SU-DHL-6 (cell line): ENCODE measurements at regions not wholly inside any gene's neighbourhood (a gene's known extent, or its start where the extent isn't known, plus 50 kb on each side); places are given as distances from the start of the nearest gene placed in this dataset.

ENCODE experiments used
- H2AFZ ChIP-seq: fragments of 200-600 bp; sonication (generic); 2 replicates; pipeline ENCODE4 v1.6.1; 2014; ENCODE audit warnings: low read depth, mild to moderate bottlenecking, moderate library complexity, mixed read lengths, antibody characterized with exemption, low read length; ENCODE audit not compliant: severe bottlenecking
- H3F3A ChIP-seq: fragments of 200-600 bp; shearing (Covaris generic); 2 replicates; pipeline ENCODE4 v1.6.0; 2016; ENCODE audit warnings: antibody characterized with exemption, mild to moderate bottlenecking; ENCODE audit not compliant: insufficient read depth
- H3K27ac ChIP-seq: fragments of 200-600 bp; sonication (generic); 2 replicates; pipeline ENCODE4 v1.5.1; 2016; ENCODE audit warnings: low read depth, mild to moderate bottlenecking, low read length, moderate library complexity, mixed read lengths
- H3K27me3 ChIP-seq: fragments of 200-600 bp; sonication (generic), shearing (Covaris generic); 2 replicates; pipeline ENCODE4 v1.6.0; 2014; ENCODE audit warnings: mild to moderate bottlenecking, low read length
- H3K36me3 ChIP-seq: fragments of 200-600 bp; sonication (generic); 2 replicates; pipeline ENCODE4 v1.6.1; 2014; ENCODE audit warnings: mild to moderate bottlenecking, low read length, mixed read lengths
- H3K4me2 ChIP-seq: fragments of 300-600, 200-600 bp; shearing (Covaris generic), sonication (generic); 2 replicates; pipeline ENCODE4 v1.6.0; 2014; ENCODE audit warnings: low read length, low read depth, mild to moderate bottlenecking; ENCODE audit not compliant: poor library complexity, severe bottlenecking
- H3K4me3 ChIP-seq: fragments of 200-600 bp; sonication (generic); 2 replicates; pipeline ENCODE4 v1.5.1; 2014; ENCODE audit warnings: antibody characterized with exemption, low read length, mild to moderate bottlenecking, mixed read lengths; ENCODE audit not compliant: insufficient read depth, poor library complexity, severe bottlenecking
- H3K79me2 ChIP-seq: fragments of 200-600 bp; sonication (generic); 2 replicates; pipeline ENCODE4 v1.6.1; 2014; ENCODE audit warnings: mild to moderate bottlenecking, low read length, moderate library complexity; ENCODE audit not compliant: insufficient read depth
- H3K9ac ChIP-seq: fragments of 200-600 bp; sonication (generic); 2 replicates; pipeline ENCODE4 v1.7.0; 2014; ENCODE audit warnings: mild to moderate bottlenecking, low read length
- H3K9me2 ChIP-seq: fragments of 200-600 bp; sonication (generic); replicated peaks from 2 replicates; pipeline ENCODE4 v1.6.1; 2014; ENCODE audit warnings: low read length; ENCODE audit not compliant: insufficient read depth
- H3K9me3 ChIP-seq: fragments of 200-600 bp; sonication (generic); 2 replicates; pipeline ENCODE4 v1.6.1; 2014; ENCODE audit warnings: low read length, mixed read lengths; ENCODE audit not compliant: insufficient read depth
- H4K20me1 ChIP-seq: fragments of 200-600 bp; sonication (generic); 2 replicates; pipeline ENCODE4 v1.6.1; 2014; ENCODE audit warnings: low read depth, mild to moderate bottlenecking, antibody characterized with exemption, low read length, moderate library complexity, mixed read lengths
- EZH2phosphoT487 ChIP-seq: fragments of 200-600 bp; sonication (generic), shearing (Covaris generic); conservative IDR thresholded peaks from 2 replicates; pipeline ENCODE4 v1.6.1; 2018; ENCODE audit warnings: mild to moderate bottlenecking, antibody characterized with exemption, low read length, moderate library complexity, mixed read lengths
- TF ChIP-seq, protein P1 (sequence below): fragments of 200-600 bp; sonication (generic); IDR thresholded peaks from one replicate; pipeline ENCODE4 v1.5.1; 2017; ENCODE audit warnings: antibody characterized with exemption, mild to moderate bottlenecking, low read length, moderate library complexity; ENCODE audit not compliant: insufficient read depth, poor library complexity, severe bottlenecking

DNA sequence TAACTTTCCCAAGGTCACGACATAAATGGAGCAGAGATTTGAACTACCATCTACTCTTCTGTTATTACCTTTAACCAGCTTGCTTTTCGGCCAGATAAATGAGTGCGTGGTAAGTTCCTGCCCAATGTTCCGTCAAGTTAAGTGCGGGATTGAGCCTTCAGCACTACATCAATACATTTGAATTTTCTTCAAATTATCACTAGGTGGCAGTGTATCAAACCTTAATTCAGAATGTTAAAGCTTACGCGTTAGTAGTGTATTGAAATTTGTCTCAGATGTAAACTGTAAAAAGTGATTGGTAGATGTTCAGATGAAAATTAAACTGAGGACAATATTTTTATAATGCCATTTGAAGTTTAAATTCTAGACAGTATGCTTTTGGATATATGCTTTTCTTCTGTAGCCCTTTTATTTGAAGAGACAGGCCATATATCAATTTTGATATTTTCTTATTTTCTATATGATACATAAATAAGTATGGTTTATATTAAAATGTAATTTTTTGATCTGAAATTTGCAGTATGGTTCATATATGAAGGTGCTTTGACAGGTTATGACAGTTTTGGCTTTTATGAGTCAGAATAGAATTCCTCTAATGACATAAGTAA lies 681.3 kb downstream of the ADCYAP1 start:
- Histone ChIP-seq H3K4me2 (no peak overlapping the region), H3K9me3 (no peaks in the 10 kb centered on the region), H4K20me1 (no peaks in the 10 kb centered on the region), H3K36me3 (no peaks in the 10 kb centered on the region), H3K79me2 (no peaks in the 10 kb centered on the region), H2AFZ (no peak overlapping the region), H3K9ac (no peak overlapping the region), H3K27ac (no peak overlapping the region), H3K4me3 (no peak overlapping the region), H3K9me2 (no peaks in the 10 kb centered on the region), H3F3A (no peaks in the 10 kb centered on the region), H3K27me3 (no peaks in the 10 kb centered on the region)
- TF ChIP-seq, protein P1, sequence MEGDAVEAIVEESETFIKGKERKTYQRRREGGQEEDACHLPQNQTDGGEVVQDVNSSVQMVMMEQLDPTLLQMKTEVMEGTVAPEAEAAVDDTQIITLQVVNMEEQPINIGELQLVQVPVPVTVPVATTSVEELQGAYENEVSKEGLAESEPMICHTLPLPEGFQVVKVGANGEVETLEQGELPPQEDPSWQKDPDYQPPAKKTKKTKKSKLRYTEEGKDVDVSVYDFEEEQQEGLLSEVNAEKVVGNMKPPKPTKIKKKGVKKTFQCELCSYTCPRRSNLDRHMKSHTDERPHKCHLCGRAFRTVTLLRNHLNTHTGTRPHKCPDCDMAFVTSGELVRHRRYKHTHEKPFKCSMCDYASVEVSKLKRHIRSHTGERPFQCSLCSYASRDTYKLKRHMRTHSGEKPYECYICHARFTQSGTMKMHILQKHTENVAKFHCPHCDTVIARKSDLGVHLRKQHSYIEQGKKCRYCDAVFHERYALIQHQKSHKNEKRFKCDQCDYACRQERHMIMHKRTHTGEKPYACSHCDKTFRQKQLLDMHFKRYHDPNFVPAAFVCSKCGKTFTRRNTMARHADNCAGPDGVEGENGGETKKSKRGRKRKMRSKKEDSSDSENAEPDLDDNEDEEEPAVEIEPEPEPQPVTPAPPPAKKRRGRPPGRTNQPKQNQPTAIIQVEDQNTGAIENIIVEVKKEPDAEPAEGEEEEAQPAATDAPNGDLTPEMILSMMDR, result no peak
- no peak for TF ChIP-seq EZH2phosphoT487

DNA sequence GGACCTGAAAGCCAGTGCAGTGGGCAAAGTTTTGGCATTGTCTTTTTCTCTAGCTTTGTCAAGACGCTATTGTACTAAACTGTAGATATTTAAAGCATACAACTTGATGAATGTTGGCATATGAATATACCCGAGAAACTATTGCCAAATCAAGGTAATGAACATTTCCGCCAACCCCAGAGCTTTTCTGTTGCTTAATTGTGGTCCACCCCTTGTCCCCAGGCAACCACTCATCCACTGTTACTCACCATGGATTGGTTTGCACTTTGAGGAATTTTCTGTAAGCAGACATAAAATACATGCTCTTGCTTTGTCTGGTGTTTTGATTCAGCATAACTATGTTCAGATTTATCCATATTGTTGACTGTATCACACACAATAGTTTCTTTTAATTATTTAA lies 688.4 kb downstream of the ADCYAP1 start:
- no peaks in the 10 kb centered on the region for H3K36me3 ChIP-seq
- no peaks in the 10 kb centered on the region for H3K79me2 ChIP-seq
- H3K27me3 ChIP-seq, result no peaks in the 10 kb centered on the region
- no peaks in the 10 kb centered on the region for H3K9me2 ChIP-seq
- TF ChIP-seq, protein P1, result no peak
- TF ChIP-seq EZH2phosphoT487, result no peak
- H3K9me3 ChIP-seq, result no peaks in the 10 kb centered on the region
- H3F3A ChIP-seq, result no peaks in the 10 kb centered on the region
- no peak overlapping the region for H3K4me3 ChIP-seq
- no peak overlapping the region for H3K27ac ChIP-seq
- H3K9ac ChIP-seq, result no peak overlapping the region
- no peak overlapping the region for H3K4me2 ChIP-seq
- H4K20me1 ChIP-seq, result no peaks in the 10 kb centered on the region
- no peak overlapping the region for H2AFZ ChIP-seq

DNA sequence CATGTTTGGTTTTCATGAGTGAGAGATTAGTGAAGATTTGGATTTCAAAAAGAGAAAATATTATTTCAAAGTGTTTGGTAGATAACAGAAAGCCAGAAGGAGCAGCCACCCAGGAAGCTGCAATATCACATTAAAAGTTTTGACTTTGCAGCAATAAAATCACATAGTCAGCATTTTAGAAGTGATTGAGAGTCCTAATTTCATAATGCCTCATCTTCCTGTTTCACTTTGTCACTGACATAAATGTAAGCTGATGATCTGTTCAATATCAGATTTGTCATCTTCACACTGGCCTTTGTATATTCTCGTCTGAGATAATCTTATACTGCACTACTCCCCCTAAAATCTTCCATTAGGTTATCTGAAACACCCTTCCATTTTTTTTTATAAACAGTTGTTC lies 690.5 kb downstream of the ADCYAP1 start:
- no peaks in the 10 kb centered on the region for H3K36me3 ChIP-seq
- no peaks in the 10 kb centered on the region for H4K20me1 ChIP-seq
- no peaks in the 10 kb centered on the region for H3K79me2 ChIP-seq
- H3K27me3 ChIP-seq, result no peaks in the 10 kb centered on the region
- H3K4me3 ChIP-seq, result no peak overlapping the region
- no peaks in the 10 kb centered on the region for H3K9me3 ChIP-seq
- no peaks in the 10 kb centered on the region for H3F3A ChIP-seq
- no peak overlapping the region for H3K27ac ChIP-seq
- H3K4me2 ChIP-seq, result no peak overlapping the region
- no peak overlapping the region for H2AFZ ChIP-seq
- H3K9me2 ChIP-seq, result no peaks in the 10 kb centered on the region
- TF ChIP-seq EZH2phosphoT487, result no peak
- TF ChIP-seq, protein P1, result no peak
- H3K9ac ChIP-seq, result no peak overlapping the region

DNA sequence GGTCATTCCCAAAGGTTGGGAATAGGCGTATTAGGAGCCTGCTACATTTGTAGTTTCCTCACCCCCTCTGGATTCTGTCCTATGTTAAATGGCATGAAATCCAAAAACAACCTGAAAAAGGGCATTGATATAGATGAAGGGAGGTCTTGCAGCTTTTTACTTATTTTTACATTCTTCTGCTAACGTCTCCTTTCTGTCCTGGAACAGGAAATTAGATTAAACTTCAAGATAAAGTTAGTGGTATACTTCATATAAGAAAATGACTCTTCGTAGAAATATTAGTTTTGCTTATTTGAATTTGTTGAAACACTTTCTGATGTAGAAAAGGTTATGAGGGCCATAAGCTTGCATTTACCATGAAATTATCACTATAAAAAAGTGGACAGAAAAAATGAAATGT lies 694.5 kb downstream of the ADCYAP1 start:
- no peak for TF ChIP-seq EZH2phosphoT487
- TF ChIP-seq, protein P1, result no peak
- no peaks in the 10 kb centered on the region for H3F3A ChIP-seq
- H3K9ac ChIP-seq, result no peak overlapping the region
- no peak overlapping the region for H3K4me2 ChIP-seq
- no peaks in the 10 kb centered on the region for H3K9me3 ChIP-seq
- no peaks in the 10 kb centered on the region for H4K20me1 ChIP-seq
- H2AFZ ChIP-seq, result no peak overlapping the region
- no peak overlapping the region for H3K4me3 ChIP-seq
- no peaks in the 10 kb centered on the region for H3K9me2 ChIP-seq
- H3K36me3 ChIP-seq, result no peaks in the 10 kb centered on the region
- no peak overlapping the region for H3K27ac ChIP-seq
- no peaks in the 10 kb centered on the region for H3K79me2 ChIP-seq
- no peaks in the 10 kb centered on the region for H3K27me3 ChIP-seq
